Ovary (tissue), 7 donors: ENCODE measurements at regions not wholly inside any gene's neighbourhood (a gene's known extent, or its start where the extent isn't known, plus 50 kb on each side); places are given as distances from the start of the nearest gene placed in this dataset.

Experiments
- DNase-seq, 5 donors: peaks; one replicate each; pipeline ENCODE4 v3.0.0-alpha.2; 2019 to 2020
- H3K27ac ChIP-seq, 2 donors: fragments of 200-600 bp; one replicate each; pipeline versions ENCODE4 v1.5.1 to v1.8.0; 2019 to 2022
- H3K27me3 ChIP-seq: fragments of 200-600 bp; one replicate; pipeline ENCODE4 v1.8.0; 2022
- H3K36me3 ChIP-seq: fragments of 200-600 bp; sonication (generic); one replicate; pipeline ENCODE4 v1.5.1; 2019
- H3K4me1 ChIP-seq: one replicate; pipeline ENCODE4 v1.8.1; 2013; ENCODE audit warnings: mild to moderate bottlenecking, moderate library complexity; ENCODE audit not compliant: insufficient read depth
- H3K4me3 ChIP-seq: fragments of 200-600 bp; sonication (generic); one replicate; pipeline ENCODE4 v1.5.1; 2017
- H3K9me3 ChIP-seq, 2 donors: fragments of 200-600 bp in 1 of 2; sonication (generic) in 1 of 2; one replicate each; pipeline versions ENCODE4 v1.5.1 to v1.8.1; 2013 to 2019; ENCODE audit warnings: mild to moderate bottlenecking in 1 of 2, moderate library complexity in 1 of 2
- CTCF ChIP-seq, 3 donors: fragments of 450-650 bp in 2 of 3; fragments of 200-600 bp in 1 of 3; IDR thresholded peaks; one replicate each; pipeline versions ENCODE4 v1.5.1 to v1.8.0; 2016 to 2022; ENCODE audit warnings: antibody characterized with exemption in 3 of 3, mild to moderate bottlenecking in 1 of 3
- EP300 ChIP-seq: sonication (generic); formaldehyde crosslinking; IDR thresholded peaks from one replicate; pipeline ENCODE4 v1.6.1; 2017; ENCODE audit warnings: antibody characterized with exemption
- POLR2A ChIP-seq: fragments of 450-650 bp; IDR thresholded peaks from one replicate; pipeline ENCODE4 v1.6.1; 2017; ENCODE audit warnings: antibody characterized with exemption, mild to moderate bottlenecking, moderate library complexity
- WGBS, 3 donors: extraction: QIAGEN DNeasy Blood & Tissue Kit in 1 of 3; methylation state at CpG; one replicate each; pipeline versions ENCODE4 v1.1.5 to v1.1.7; 2013 to 2017; 5-methylcytosine and 5-hydroxymethylcytosine counted together
- intact Hi-C, 4 donors: fragments of 100-400 bp; cut with DNase I; formaldehyde crosslinking; loops; one replicate each; pipeline versions ENCODE4 v1.11.0 to v1.15.1; 2022 to 2023
- donor health status: DM: no; HTN: no; CAD: no; lungs with moderate emphysema.
- donor health status: DM: no; HTN: no; CAD: no.
- donor health status: Bipolar disorder and iron deficiency.
- donor health status: DM: no; HTN: no; CAD: no.
- donor health status: DM: yes; HTN: yes; CAD: no.

- H3K27me3 ChIP-seq = no peaks in the 10 kb centered on the region
- WGBS, 3 donors = 62 to 77% (median 77%) methylated on average over 3 of the region's 3 CpGs
- H3K4me1 ChIP-seq = peaks cover 5% of the 10 kb centered on the region
- intact Hi-C loops = no loop called here
- no peak overlapping the region for H3K4me3 ChIP-seq
- no peak overlapping the region for H3K27ac ChIP-seq
- no peaks in the 10 kb centered on the region for H3K36me3 ChIP-seq
- H3K9me3 ChIP-seq = no peaks in the 10 kb centered on the region
- TF ChIP-seq POLR2A (no peak), EP300 (no peak), CTCF (IDR thresholded peaks at IDR 0.05) (no peak)
- DNase-seq = no peak
Measured at GRCh38 chr18:76232779-76233178, 262.3 kb downstream of the ZNF516 start.

DNA sequence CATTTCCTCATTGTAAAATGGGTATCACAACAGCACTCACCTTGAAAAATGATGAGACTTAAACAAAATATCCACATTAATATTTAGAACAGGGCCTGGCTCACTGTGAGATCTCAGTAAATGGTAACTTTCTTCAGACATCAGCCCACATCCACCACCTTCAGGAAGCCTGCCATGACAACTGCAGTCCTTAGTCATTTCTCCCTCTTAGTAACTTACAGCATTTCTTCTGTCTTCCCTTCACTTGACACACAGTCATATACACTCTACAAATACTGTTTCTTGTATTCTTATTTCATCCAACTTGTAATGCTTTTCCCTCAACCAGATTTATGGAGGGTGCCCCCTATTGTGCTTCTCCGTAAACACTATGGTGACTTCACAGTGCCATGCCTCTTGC is 263.0 kb downstream of the ZNF516 start:
- no peaks in the 10 kb centered on the region for H3K9me3 ChIP-seq
- H3K36me3 ChIP-seq = no peaks in the 10 kb centered on the region
- H3K4me3 ChIP-seq = no peak overlapping the region
- peaks cover 5% of the 10 kb centered on the region for H3K4me1 ChIP-seq
- no peak for TF ChIP-seq POLR2A
- H3K27me3 ChIP-seq = no peaks in the 10 kb centered on the region
- DNase-seq = no peak
- intact Hi-C loops = no loop called here
- H3K27ac ChIP-seq = no peak overlapping the region
- 96 to 100% (median 100%) methylated on average over 1 of the region's 1 CpG for WGBS, 3 donors

GRCh38 chr18:76231402-76231801 is 263.6 kb downstream of the ZNF516 start:
- intact Hi-C loops = no loop called here
- WGBS, 3 donors = 92 to 97% (median 94%) methylated on average over 5 of the region's 5 CpGs
- no peak overlapping the region for H3K27ac ChIP-seq
- H3K4me1 ChIP-seq = peaks cover 5% of the 10 kb centered on the region
- no peak for DNase-seq
- no peak overlapping the region for H3K4me3 ChIP-seq
- no peaks in the 10 kb centered on the region for H3K36me3 ChIP-seq
- no peaks in the 10 kb centered on the region for H3K27me3 ChIP-seq
- TF ChIP-seq EP300 (no peak), CTCF (IDR thresholded peaks at IDR 0.05) (no peak)
- H3K9me3 ChIP-seq = no peaks in the 10 kb centered on the region

DNA sequence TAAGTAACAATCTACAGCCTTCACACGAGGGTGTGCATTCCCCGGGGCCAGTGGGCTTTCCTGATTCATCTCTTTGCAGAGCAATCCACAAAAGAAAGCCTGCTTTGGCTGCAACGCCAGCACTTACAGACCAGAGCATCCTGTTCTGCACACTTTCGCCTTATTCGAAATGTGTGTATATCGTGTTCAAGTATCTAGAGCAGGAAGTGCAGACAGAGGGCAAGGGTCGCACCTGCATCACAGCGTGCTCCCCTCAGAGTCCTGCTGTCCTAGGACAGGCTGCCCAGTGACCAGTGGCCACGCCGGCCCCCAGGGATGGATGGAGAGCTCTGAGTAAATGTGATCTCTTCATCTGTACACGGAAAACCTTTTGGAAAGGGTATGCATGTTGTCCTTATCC is 264.3 kb downstream of the ZNF516 start:
- H3K27me3 ChIP-seq = no peaks in the 10 kb centered on the region
- H3K4me3 ChIP-seq = no peak overlapping the region
- no peaks in the 10 kb centered on the region for H3K9me3 ChIP-seq
- peaks cover 5% of the 10 kb centered on the region for H3K4me1 ChIP-seq
- no peak overlapping the region for H3K27ac ChIP-seq
- TF ChIP-seq POLR2A = no peak
- no peak for TF ChIP-seq CTCF (IDR thresholded peaks at IDR 0.05)
- no peak for TF ChIP-seq EP300
- intact Hi-C loops = no loop called here
- DNase-seq = no peak
- 75 to 79% (median 78%) methylated on average over 11 of the region's 11 CpGs for WGBS, 3 donors
- H3K36me3 ChIP-seq = no peaks in the 10 kb centered on the region

- DNase-seq = no peak
- Histone ChIP-seq H3K4me1 (peaks cover 5% of the 10 kb centered on the region), H3K27ac (no peak overlapping the region), H3K4me3 (no peak overlapping the region), H3K36me3 (no peaks in the 10 kb centered on the region), H3K27me3 (no peaks in the 10 kb centered on the region), H3K9me3 (no peaks in the 10 kb centered on the region)
- WGBS, 3 donors = 69 to 77% (median 74%) methylated on average over 7 of the region's 7 CpGs
- TF ChIP-seq CTCF (IDR thresholded peaks at IDR 0.05) = no peak
- intact Hi-C loops = no loop called here
Measured at GRCh38 chr18:76228716-76229115, 266.3 kb downstream of the ZNF516 start.
